MM.1S (cell line): ENCODE measurements at regions not wholly inside any gene's neighbourhood (a gene's known extent, or its start where the extent isn't known, plus 50 kb on each side); places are given as distances from the start of the nearest gene placed in this dataset.
"Not testable (repeated sequence)": the region's sequence is repeated elsewhere in the genome, so short reads cannot be mapped to it uniquely, and the experiment has no call there.

Experiments
- DNase-seq: peaks from one replicate; pipeline ENCODE4 v3.0.0-alpha.2; 2015
- H2AFZ ChIP-seq: fragments of 300-600 bp; sonication (generic); 2 replicates; pipeline ENCODE4 v1.6.0; 2016; ENCODE audit warnings: antibody characterized with exemption, low read length
- H3F3A ChIP-seq: fragments of 300-600 bp; sonication (generic); 2 replicates; pipeline ENCODE4 v1.6.1; 2016; ENCODE audit warnings: mild to moderate bottlenecking, antibody characterized with exemption, low read length, moderate library complexity, mixed read lengths; ENCODE audit not compliant: insufficient read depth
- H3K27ac ChIP-seq: fragments of 300-600 bp; sonication (generic); 2 replicates; pipeline ENCODE4 v1.5.1; 2016; ENCODE audit warnings: mild to moderate bottlenecking, low read length
- H3K27me3 ChIP-seq: fragments of 300-600 bp; sonication (generic); replicated peaks from 2 replicates; pipeline ENCODE4 v1.6.0; 2016; ENCODE audit warnings: low read length; ENCODE audit not compliant: insufficient read depth
- H3K36me3 ChIP-seq: fragments of 300-600 bp; sonication (generic); replicated peaks from 2 replicates; pipeline ENCODE4 v1.6.1; 2016; ENCODE audit warnings: mild to moderate bottlenecking, low read length, mixed read lengths; ENCODE audit not compliant: insufficient read depth
- H3K4me1 ChIP-seq: fragments of 300-600 bp; sonication (generic); 2 replicates; pipeline ENCODE4 v1.6.1; 2016; ENCODE audit warnings: low read length, mixed read lengths
- H3K4me2 ChIP-seq: fragments of 300-600 bp; sonication (generic); 2 replicates; pipeline ENCODE4 v1.6.0; 2016; ENCODE audit warnings: low read depth, low read length
- H3K4me3 ChIP-seq: fragments of 300-600 bp; sonication (generic); 2 replicates; pipeline ENCODE4 v1.5.1; 2016; ENCODE audit warnings: low read length, mixed read lengths
- H3K79me2 ChIP-seq: fragments of 300-600 bp; sonication (generic); 2 replicates; pipeline ENCODE4 v1.6.1; 2016; ENCODE audit warnings: mixed run types, low read length, mixed read lengths
- H3K9ac ChIP-seq: fragments of 300-600 bp; sonication (generic); 2 replicates; pipeline ENCODE4 v1.6.1; 2016; ENCODE audit warnings: low read length, mixed read lengths
- H3K9me2 ChIP-seq: fragments of 300-600 bp; sonication (generic); replicated peaks from 2 replicates; pipeline ENCODE4 v1.6.1; 2016; ENCODE audit warnings: mild to moderate bottlenecking, low read length, mixed read lengths; ENCODE audit not compliant: insufficient read depth
- H3K9me3 ChIP-seq: fragments of 300-600 bp; sonication (generic); replicated peaks from 2 replicates; pipeline ENCODE4 v1.6.1; 2016; ENCODE audit warnings: mild to moderate bottlenecking, low read length, mixed read lengths; ENCODE audit not compliant: insufficient read depth
- H4K20me1 ChIP-seq: fragments of 300-600 bp; sonication (generic); 2 replicates; pipeline ENCODE4 v1.6.1; 2016; ENCODE audit warnings: mild to moderate bottlenecking, low read length, moderate library complexity, mixed read lengths; ENCODE audit not compliant: insufficient read depth
- EZH2 ChIP-seq: fragments of 300-600 bp; sonication (generic); optimal IDR thresholded peaks from 2 replicates; pipeline ENCODE3; 2017; ENCODE audit warnings: low read depth, mild to moderate bottlenecking, antibody characterized with exemption, low read length, mixed read lengths
- EZH2phosphoT487 ChIP-seq: fragments of 300-600 bp; sonication (generic); IDR thresholded peaks from 2 replicates; pipeline ENCODE4 v1.6.1; 2018; ENCODE audit warnings: antibody characterized with exemption, low read length
- TF ChIP-seq, protein P1 (sequence below): fragments of 300-600 bp; sonication (generic); IDR thresholded peaks from 2 replicates; pipeline ENCODE4 v1.5.1; 2016; ENCODE audit warnings: antibody characterized with exemption, low read length, mixed read lengths

DNA sequence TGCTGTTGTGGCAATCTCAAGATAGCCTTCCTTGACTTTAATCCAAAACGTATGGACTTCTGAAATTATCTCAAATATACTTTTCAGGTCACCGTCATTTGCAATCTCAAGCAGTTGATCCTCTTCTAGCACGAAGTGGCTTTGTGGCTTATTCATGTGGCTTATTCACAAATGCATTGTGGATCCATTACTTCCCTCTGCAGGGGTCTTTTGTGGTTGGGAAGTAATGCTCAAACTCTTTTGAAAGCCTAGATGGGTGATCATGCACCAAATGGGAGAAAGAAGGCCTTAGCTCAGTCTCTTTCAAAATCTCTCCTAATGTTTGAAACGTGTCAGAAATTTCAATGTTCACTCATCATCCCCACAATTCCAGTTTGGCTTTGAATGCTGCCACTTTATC is 597.2 kb upstream of the CDH10 start:
- no peaks in the 10 kb centered on the region for H3F3A ChIP-seq
- H2AFZ ChIP-seq = no peak overlapping the region

DNA sequence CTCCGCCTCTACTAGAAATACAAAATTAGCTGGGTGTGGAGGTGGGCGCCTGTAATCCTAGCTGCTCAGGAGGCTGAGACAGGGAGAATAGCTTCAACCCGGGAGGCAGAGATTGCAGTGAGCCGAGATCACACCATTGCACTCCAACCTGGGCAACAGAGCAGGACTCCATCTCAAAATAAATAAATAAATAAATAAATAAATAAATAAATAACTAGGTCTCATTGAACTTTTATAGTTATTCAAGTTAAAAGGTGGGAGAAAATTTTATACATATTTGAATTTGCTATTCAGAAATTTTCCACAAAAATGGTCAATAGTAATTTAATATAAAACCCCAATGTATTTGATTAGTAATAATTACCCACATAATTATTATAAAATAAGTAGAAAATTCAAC is 593.9 kb upstream of the CDH10 start:
- not testable (repeated sequence) for H3K9ac ChIP-seq, DNase-seq, H4K20me1 ChIP-seq, H3K9me3 ChIP-seq, H3K9me2 ChIP-seq, H3K4me3 ChIP-seq, H3K27ac ChIP-seq, H3F3A ChIP-seq, H3K4me2 ChIP-seq, H3K79me2 ChIP-seq, H3K4me1 ChIP-seq, H3K36me3 ChIP-seq, H2AFZ ChIP-seq, H3K27me3 ChIP-seq

More for the DNA sequence above, 597.2 kb upstream of the CDH10 start:
- H3K4me2 ChIP-seq = no peak overlapping the region
- no peaks in the 10 kb centered on the region for H3K27me3 ChIP-seq
- no peak overlapping the region for H3K4me3 ChIP-seq
- no peak overlapping the region for H3K9ac ChIP-seq
- H3K79me2 ChIP-seq = no peaks in the 10 kb centered on the region
- DNase-seq = no peak
- H3K36me3 ChIP-seq = no peaks in the 10 kb centered on the region
- no peak overlapping the region for H3K27ac ChIP-seq
- H3K4me1 ChIP-seq = no peaks in the 10 kb centered on the region
- no peak for TF ChIP-seq EZH2
- no peak for TF ChIP-seq EZH2phosphoT487
- no peaks in the 10 kb centered on the region for H3K9me2 ChIP-seq
- no peaks in the 10 kb centered on the region for H4K20me1 ChIP-seq
- H3K9me3 ChIP-seq = no peaks in the 10 kb centered on the region

DNA sequence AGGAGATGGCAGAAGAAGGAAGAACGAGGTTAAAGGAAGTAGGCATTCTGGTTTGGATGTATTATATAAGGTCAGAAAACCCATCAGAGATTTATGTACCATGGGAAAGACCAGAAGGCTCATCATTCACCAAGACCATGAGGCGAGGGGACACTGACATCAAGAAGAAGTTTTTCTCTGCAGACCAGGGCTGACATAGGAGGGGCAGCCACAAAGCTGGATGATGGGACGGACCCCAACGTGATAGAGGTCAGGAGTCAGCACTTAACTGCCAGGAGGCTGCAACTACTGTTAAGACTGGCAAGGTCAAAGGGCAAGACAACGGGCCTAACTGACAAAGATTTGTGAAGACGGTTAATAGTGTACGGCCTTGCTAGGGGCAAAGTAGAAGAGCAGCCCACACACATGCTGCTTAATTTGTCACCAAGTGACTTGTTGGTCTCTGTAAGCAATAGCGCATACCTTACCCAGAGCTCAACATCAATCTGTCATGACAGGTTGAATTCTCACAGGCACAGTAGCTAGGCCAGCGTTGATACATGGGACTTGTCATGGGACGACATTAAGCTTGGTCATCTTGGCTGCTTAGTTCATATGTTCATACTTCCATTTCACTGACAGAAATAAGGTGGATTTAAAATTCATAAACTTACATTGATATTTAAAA is 579.7 kb upstream of the CDH10 start:
- no peak for DNase-seq

DNA sequence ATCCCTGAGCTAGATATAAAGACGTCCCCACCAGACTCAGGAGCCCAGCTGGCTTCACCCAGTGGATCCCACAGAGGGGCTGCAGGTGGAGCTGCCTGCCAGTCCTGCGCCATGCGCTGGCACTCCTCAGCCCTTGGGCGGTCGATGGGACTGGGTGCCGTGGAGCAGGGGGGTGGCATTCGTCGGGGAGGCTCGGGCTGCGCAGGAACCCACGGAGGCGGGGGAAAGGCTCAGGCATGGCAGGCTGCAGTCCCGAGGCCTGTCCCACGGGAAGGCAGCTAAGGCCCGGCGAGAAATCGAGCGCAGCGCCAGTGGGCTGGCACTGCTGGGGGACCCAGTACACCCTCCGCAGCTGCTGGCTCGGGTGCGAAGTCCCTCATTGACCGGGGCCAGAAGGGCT is 555.1 kb upstream of the CDH10 start:
- H3F3A ChIP-seq, H3K27me3 ChIP-seq, H3K9me3 ChIP-seq: not testable (repeated sequence)

More for the DNA sequence above, 579.7 kb upstream of the CDH10 start:
- TF ChIP-seq EZH2 (no peak), EZH2phosphoT487 (no peak)
- TF ChIP-seq, protein P1, sequence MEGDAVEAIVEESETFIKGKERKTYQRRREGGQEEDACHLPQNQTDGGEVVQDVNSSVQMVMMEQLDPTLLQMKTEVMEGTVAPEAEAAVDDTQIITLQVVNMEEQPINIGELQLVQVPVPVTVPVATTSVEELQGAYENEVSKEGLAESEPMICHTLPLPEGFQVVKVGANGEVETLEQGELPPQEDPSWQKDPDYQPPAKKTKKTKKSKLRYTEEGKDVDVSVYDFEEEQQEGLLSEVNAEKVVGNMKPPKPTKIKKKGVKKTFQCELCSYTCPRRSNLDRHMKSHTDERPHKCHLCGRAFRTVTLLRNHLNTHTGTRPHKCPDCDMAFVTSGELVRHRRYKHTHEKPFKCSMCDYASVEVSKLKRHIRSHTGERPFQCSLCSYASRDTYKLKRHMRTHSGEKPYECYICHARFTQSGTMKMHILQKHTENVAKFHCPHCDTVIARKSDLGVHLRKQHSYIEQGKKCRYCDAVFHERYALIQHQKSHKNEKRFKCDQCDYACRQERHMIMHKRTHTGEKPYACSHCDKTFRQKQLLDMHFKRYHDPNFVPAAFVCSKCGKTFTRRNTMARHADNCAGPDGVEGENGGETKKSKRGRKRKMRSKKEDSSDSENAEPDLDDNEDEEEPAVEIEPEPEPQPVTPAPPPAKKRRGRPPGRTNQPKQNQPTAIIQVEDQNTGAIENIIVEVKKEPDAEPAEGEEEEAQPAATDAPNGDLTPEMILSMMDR = no peak
- H3K9me3 ChIP-seq = no peaks in the 10 kb centered on the region
- H3K27me3 ChIP-seq = no peaks in the 10 kb centered on the region
- no peak overlapping the region for H3K4me2 ChIP-seq
- no peak overlapping the region for H3K4me3 ChIP-seq
- no peaks in the 10 kb centered on the region for H3F3A ChIP-seq
- no peak overlapping the region for H3K27ac ChIP-seq
- no peak overlapping the region for H2AFZ ChIP-seq
- no peaks in the 10 kb centered on the region for H3K79me2 ChIP-seq
- no peaks in the 10 kb centered on the region for H4K20me1 ChIP-seq
- H3K4me1 ChIP-seq = no peaks in the 10 kb centered on the region
- no peaks in the 10 kb centered on the region for H3K36me3 ChIP-seq
- no peak overlapping the region for H3K9ac ChIP-seq
- no peaks in the 10 kb centered on the region for H3K9me2 ChIP-seq

DNA sequence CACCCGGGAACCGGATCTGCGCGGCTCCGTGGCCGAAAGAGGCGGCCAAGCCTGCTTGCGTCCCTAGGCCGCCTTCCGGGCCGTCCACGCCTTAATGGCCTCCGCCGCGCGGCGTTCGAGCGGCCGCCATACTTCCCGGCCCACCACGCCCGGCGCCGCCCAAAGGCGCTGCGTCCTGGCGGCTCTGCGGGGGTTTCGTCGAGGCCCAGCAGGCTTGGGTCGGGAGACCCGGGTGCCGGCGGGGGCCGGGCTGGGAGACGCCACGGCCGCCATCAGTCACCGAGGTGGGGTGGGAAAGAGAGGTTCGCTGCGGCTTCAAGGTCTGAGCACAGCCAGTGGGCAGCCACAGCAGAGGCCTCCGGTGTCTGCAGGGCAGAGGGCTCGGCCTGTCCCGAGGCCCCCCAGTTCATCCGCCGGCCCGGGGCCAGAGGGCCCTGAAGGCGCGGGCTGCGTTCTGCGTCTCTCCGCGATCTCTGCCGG is 545.8 kb upstream of the CDH10 start:
- Histone ChIP-seq H3K9me3 (no peaks in the 10 kb centered on the region), H3K9ac (no peak overlapping the region), H4K20me1 (no peaks in the 10 kb centered on the region), H3K4me3 (no peak overlapping the region), H3F3A (no peaks in the 10 kb centered on the region), H3K4me1 (no peaks in the 10 kb centered on the region), H3K36me3 (no peaks in the 10 kb centered on the region), H3K4me2 (no peak overlapping the region), H3K27ac (no peak overlapping the region), H3K79me2 (no peaks in the 10 kb centered on the region), H3K27me3 (no peaks in the 10 kb centered on the region), H3K9me2 (no peaks in the 10 kb centered on the region), H2AFZ (no peak overlapping the region)
- no peak for DNase-seq
- TF ChIP-seq EZH2phosphoT487 (no peak), EZH2 (no peak)
- TF ChIP-seq, protein P1 = no peak

More for the DNA sequence above, 555.1 kb upstream of the CDH10 start:
- H3K27ac ChIP-seq, H3K79me2 ChIP-seq, H3K9me2 ChIP-seq, DNase-seq, H3K9ac ChIP-seq, H3K4me3 ChIP-seq, H3K4me1 ChIP-seq, H2AFZ ChIP-seq, H3K36me3 ChIP-seq, H4K20me1 ChIP-seq, H3K4me2 ChIP-seq: not testable (repeated sequence)
